ENCODE measurements at regions not wholly inside any gene's neighbourhood (a gene's known extent, or its start where the extent isn't known, plus 50 kb on each side); places are given as distances from the start of the nearest gene placed in this dataset.

DNA sequence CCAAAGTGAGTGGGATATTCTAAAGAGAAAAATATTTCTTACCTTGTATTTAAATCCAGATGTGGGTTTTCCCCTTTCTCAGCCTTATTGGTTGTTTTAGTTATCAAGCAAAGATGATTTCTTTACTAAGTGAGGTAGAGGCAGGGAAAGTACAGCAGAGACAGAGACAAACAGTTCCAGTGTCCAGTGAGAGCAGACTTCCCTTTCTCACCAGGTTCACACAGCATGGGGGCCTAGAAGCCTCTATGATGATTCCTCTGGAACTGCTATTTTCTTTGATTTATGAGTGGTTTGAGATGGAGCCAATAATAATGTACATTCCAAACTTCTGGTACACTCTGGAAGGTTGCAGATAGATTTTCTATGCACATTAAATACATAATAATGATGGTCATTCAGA is 234.0 kb upstream of the MARCKS start:
- H3F3A ChIP-seq (replicated peaks; ENCODE audit: insufficient read depth): no peaks in the 10 kb centered on the region
- TF ChIP-seq, protein P1, sequence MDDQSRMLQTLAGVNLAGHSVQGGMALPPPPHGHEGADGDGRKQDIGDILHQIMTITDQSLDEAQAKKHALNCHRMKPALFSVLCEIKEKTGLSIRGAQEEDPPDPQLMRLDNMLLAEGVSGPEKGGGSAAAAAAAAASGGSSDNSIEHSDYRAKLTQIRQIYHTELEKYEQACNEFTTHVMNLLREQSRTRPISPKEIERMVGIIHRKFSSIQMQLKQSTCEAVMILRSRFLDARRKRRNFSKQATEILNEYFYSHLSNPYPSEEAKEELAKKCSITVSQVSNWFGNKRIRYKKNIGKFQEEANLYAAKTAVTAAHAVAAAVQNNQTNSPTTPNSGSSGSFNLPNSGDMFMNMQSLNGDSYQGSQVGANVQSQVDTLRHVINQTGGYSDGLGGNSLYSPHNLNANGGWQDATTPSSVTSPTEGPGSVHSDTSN (IDR thresholded peaks at IDR 0.05): peak; percentile 25; the same call in 1 of the 2 replicates
- no peak for TF ChIP-seq GABPA (IDR thresholded peaks at IDR 0.05; ENCODE audit: low read depth)
- CTCF ChIA-PET: no interaction called here
- no peaks in the 10 kb centered on the region for H3K27me3 ChIP-seq (ENCODE audit: insufficient read depth)
- H3K36me3 ChIP-seq (replicated peaks in 1 of 2; ENCODE audit: control insufficient read depth in 1 of 2, insufficient read depth in 2 of 2, low read length in 1 of 2): no peaks in the 10 kb centered on the region
- no peak overlapping the region for H3K4me2 ChIP-seq
- H3K9me3 ChIP-seq: no peaks in the 10 kb centered on the region
- peak overlapping the region in 1 of 2 experiments; percentile 40; a peak in 1 of 4 replicates for H3K27ac ChIP-seq (ENCODE audit: low read depth in 2 of 2, low read length in 1 of 2)
- no peak overlapping the region for H3K9ac ChIP-seq
- no peaks in the 10 kb centered on the region for H3K79me2 ChIP-seq (ENCODE audit: insufficient read depth)
- H3K4me3 ChIP-seq (ENCODE audit: low read depth in 2 of 2, low read length in 1 of 2): no peak overlapping the region
- no peaks in the 10 kb centered on the region for H3K9me2 ChIP-seq
- POLR2A ChIA-PET: no interaction called here
- no peak for DNase-seq
- no peaks in the 10 kb centered on the region for H4K20me1 ChIP-seq (ENCODE audit: insufficient read depth)
- peaks cover 4% of the 10 kb centered on the region in 2 experiments; a peak in 2 of 4 replicates for H3K4me1 ChIP-seq (ENCODE audit: control insufficient read depth in 1 of 2, insufficient read depth in 2 of 2, low read depth in 1 of 2, low read length in 1 of 2)
- H2AFZ ChIP-seq (ENCODE audit: low read depth): no peak overlapping the region

DNA sequence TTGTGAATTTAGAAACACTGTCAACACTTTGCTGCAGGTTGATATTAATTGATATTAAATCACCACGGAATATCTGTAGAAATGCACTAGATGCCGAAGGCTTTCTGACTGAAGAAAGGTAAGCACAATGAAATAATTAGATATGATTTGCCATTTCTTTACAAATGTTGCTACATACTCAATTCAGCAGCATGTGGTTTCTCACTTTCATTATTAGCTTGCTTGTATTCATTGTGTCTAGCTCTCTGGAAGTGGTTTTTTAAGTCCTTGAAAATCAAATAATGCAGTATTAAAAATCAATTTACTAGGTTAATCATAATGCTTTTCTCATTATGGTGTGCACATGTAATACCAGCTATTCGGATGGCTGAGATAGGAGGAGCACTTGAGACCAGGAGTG is 231.3 kb upstream of the MARCKS start:
- H3K79me2 ChIP-seq (ENCODE audit: insufficient read depth): no peaks in the 10 kb centered on the region
- peaks cover 3 to 7% of the 10 kb centered on the region in 2 experiments; a peak in 2 of 4 replicates for H3K4me1 ChIP-seq (ENCODE audit: control insufficient read depth in 1 of 2, insufficient read depth in 2 of 2, low read depth in 1 of 2, low read length in 1 of 2)
- H3K36me3 ChIP-seq (replicated peaks in 1 of 2; ENCODE audit: control insufficient read depth in 1 of 2, insufficient read depth in 2 of 2, low read length in 1 of 2): no peaks in the 10 kb centered on the region
- H3F3A ChIP-seq (replicated peaks; ENCODE audit: insufficient read depth): no peaks in the 10 kb centered on the region
- no peak overlapping the region for H3K4me2 ChIP-seq
- no peak for DNase-seq
- no peaks in the 10 kb centered on the region for H3K9me3 ChIP-seq
- H3K9me2 ChIP-seq: no peaks in the 10 kb centered on the region
- no peak overlapping the region for H3K27ac ChIP-seq (ENCODE audit: low read depth in 2 of 2, low read length in 1 of 2)
- no peak overlapping the region for H3K9ac ChIP-seq
- no peaks in the 10 kb centered on the region for H4K20me1 ChIP-seq (ENCODE audit: insufficient read depth)
- CTCF ChIA-PET: interaction anchor here (1.3 kb wide), 2 partner anchors 10 to 46 kb away, joined by 3 read pairs; no protein-coding TSS in a partner anchor
- WGBS (ENCODE audit: low lambda C conversion rate): 95% methylated on average over 3 of the region's 3 CpGs
- no peak overlapping the region for H2AFZ ChIP-seq (ENCODE audit: low read depth)
- no peaks in the 10 kb centered on the region for H3K27me3 ChIP-seq (ENCODE audit: insufficient read depth)
- H3K4me3 ChIP-seq (ENCODE audit: low read depth in 2 of 2, low read length in 1 of 2): no peak overlapping the region
- POLR2A ChIA-PET: no interaction called here
- TF ChIP-seq NFIC (IDR thresholded peaks at IDR 0.05; ENCODE audit: borderline replicate concordance) (no peak), JUND (IDR thresholded peaks at IDR 0.05) (no peak), GATA2 (CRISPR knock-in tag; IDR thresholded peaks at IDR 0.05) (no peak), EZH2phosphoT487 (IDR thresholded peaks at IDR 0.05; ENCODE audit: borderline replicate concordance, low read depth) (no peak), RFX5 (IDR thresholded peaks at IDR 0.05; ENCODE audit: low read length) (no peak), FOSL2 (IDR thresholded peaks at IDR 0.05; ENCODE audit: borderline replicate concordance, low read depth) (no peak), RAD21 (IDR thresholded peaks at IDR 0.05; ENCODE audit: low read length) (no peak)
- TF ChIP-seq, protein P2, sequence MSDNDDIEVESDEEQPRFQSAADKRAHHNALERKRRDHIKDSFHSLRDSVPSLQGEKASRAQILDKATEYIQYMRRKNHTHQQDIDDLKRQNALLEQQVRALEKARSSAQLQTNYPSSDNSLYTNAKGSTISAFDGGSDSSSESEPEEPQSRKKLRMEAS (IDR thresholded peaks at IDR 0.05; ENCODE audit: low read depth): no peak
- TF ChIP-seq, protein P3, sequence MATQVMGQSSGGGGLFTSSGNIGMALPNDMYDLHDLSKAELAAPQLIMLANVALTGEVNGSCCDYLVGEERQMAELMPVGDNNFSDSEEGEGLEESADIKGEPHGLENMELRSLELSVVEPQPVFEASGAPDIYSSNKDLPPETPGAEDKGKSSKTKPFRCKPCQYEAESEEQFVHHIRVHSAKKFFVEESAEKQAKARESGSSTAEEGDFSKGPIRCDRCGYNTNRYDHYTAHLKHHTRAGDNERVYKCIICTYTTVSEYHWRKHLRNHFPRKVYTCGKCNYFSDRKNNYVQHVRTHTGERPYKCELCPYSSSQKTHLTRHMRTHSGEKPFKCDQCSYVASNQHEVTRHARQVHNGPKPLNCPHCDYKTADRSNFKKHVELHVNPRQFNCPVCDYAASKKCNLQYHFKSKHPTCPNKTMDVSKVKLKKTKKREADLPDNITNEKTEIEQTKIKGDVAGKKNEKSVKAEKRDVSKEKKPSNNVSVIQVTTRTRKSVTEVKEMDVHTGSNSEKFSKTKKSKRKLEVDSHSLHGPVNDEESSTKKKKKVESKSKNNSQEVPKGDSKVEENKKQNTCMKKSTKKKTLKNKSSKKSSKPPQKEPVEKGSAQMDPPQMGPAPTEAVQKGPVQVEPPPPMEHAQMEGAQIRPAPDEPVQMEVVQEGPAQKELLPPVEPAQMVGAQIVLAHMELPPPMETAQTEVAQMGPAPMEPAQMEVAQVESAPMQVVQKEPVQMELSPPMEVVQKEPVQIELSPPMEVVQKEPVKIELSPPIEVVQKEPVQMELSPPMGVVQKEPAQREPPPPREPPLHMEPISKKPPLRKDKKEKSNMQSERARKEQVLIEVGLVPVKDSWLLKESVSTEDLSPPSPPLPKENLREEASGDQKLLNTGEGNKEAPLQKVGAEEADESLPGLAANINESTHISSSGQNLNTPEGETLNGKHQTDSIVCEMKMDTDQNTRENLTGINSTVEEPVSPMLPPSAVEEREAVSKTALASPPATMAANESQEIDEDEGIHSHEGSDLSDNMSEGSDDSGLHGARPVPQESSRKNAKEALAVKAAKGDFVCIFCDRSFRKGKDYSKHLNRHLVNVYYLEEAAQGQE (IDR thresholded peaks at IDR 0.05; ENCODE audit: low read depth, low read length): no peak
- TF ChIP-seq, protein P4, sequence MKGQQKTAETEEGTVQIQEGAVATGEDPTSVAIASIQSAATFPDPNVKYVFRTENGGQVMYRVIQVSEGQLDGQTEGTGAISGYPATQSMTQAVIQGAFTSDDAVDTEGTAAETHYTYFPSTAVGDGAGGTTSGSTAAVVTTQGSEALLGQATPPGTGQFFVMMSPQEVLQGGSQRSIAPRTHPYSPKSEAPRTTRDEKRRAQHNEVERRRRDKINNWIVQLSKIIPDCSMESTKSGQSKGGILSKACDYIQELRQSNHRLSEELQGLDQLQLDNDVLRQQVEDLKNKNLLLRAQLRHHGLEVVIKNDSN (IDR thresholded peaks at IDR 0.05; ENCODE audit: borderline replicate concordance, low read depth): no peak
- TF ChIP-seq, protein P5, sequence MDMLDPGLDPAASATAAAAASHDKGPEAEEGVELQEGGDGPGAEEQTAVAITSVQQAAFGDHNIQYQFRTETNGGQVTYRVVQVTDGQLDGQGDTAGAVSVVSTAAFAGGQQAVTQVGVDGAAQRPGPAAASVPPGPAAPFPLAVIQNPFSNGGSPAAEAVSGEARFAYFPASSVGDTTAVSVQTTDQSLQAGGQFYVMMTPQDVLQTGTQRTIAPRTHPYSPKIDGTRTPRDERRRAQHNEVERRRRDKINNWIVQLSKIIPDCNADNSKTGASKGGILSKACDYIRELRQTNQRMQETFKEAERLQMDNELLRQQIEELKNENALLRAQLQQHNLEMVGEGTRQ (IDR thresholded peaks at IDR 0.05; ENCODE audit: borderline replicate concordance, low read depth, low read length): no peak

Data from SK-N-SH (cell line).